Caco-2 (cell line): ENCODE measurements at regions not wholly inside any gene's neighbourhood (a gene's known extent, or its start where the extent isn't known, plus 50 kb on each side); places are given as distances from the start of the nearest gene placed in this dataset.
"Not testable (repeated sequence)": the region's sequence is repeated elsewhere in the genome, so short reads cannot be mapped to it uniquely, and the experiment has no call there.

Experiments
- BruUV-seq: library from RNA; stranded (reverse); fragments of 400-500 nt; replicated peaks from 2 replicates; lab custom pipeline; 2021; lab: Mats Ljungman, UMichigan
- CTCF ChIA-PET: fragments of 300-600 bp; sonication (Branson Sonifier 250); formaldehyde crosslinking; loops from one replicate; lab custom pipeline; 2022; ENCODE audit warnings: antibody characterized with exemption; lab: Charles Lee
- POLR2A ChIA-PET: fragments of 300-600 bp; sonication (Branson Sonifier 250); formaldehyde crosslinking; loops from one replicate; lab custom pipeline; 2022; ENCODE audit warnings: antibody characterized with exemption; lab: Charles Lee
- DNase-seq, 2 experiments: peaks; one replicate each; pipeline versions ENCODE4 v3.0.0 to v3.0.0-alpha.2; 2020 to 2022
- H3K27me3 ChIP-seq: replicated peaks from 2 replicates; pipeline ENCODE4 v1.6.0; 2011; ENCODE audit warnings: low read length; ENCODE audit not compliant: control insufficient read depth, insufficient read depth
- H3K36me3 ChIP-seq: 2 replicates; pipeline ENCODE4 v1.5.1; 2011; ENCODE audit warnings: low read length; ENCODE audit not compliant: control insufficient read depth, insufficient read depth
- H3K4me1 ChIP-seq: fragments of 250-450 bp; sonication (Bioruptor Pico); 2 replicates; pipeline ENCODE4 v1.5.1; 2020; ENCODE audit warnings: mild to moderate bottlenecking
- H3K4me3 ChIP-seq: 2 replicates; pipeline ENCODE4 v1.5.1; 2011; ENCODE audit warnings: low read depth, mild to moderate bottlenecking, control low read depth, low read length
- H3K9me3 ChIP-seq: fragments of 250-450 bp; sonication (Bioruptor Pico); 2 replicates; pipeline ENCODE4 v1.5.1; 2020; ENCODE audit warnings: mild to moderate bottlenecking, moderate library complexity
- H3K27ac Mint-ChIP-seq: one replicate; pipeline ENCODE4 v1.8.0; 2022; ENCODE audit warnings: mixed read lengths; ENCODE audit not compliant: unreplicated experiment
- H3K27me3 Mint-ChIP-seq: one replicate; pipeline ENCODE4 v1.8.0; 2022; ENCODE audit warnings: mixed read lengths; ENCODE audit not compliant: insufficient read depth, unreplicated experiment
- H3K36me3 Mint-ChIP-seq: one replicate; pipeline ENCODE4 v1.8.0; 2022; ENCODE audit warnings: mild to moderate bottlenecking, mixed read lengths; ENCODE audit not compliant: insufficient read depth, unreplicated experiment
- H3K4me1 Mint-ChIP-seq: one replicate; pipeline ENCODE4 v1.8.0; 2022; ENCODE audit warnings: low read depth, mixed read lengths; ENCODE audit not compliant: unreplicated experiment
- H3K4me3 Mint-ChIP-seq: one replicate; pipeline ENCODE4 v1.8.0; 2022; ENCODE audit warnings: mild to moderate bottlenecking, moderate library complexity, mixed read lengths; ENCODE audit not compliant: unreplicated experiment
- H3K9me3 Mint-ChIP-seq: one replicate; pipeline ENCODE4 v1.8.0; 2022; ENCODE audit warnings: mixed read lengths; ENCODE audit not compliant: unreplicated experiment
- CTCF ChIP-seq, 2 experiments: fragments of 200-600 bp in 1 of 2; IDR thresholded peaks; 1 replicate in 1 of 2; 2 replicates in 1 of 2; pipeline versions ENCODE4 v1.5.1 to v1.8.0; 2011 to 2022; ENCODE audit warnings: antibody characterized with exemption in 1 of 2, control low read depth in 1 of 2, inconsistent platforms in 1 of 2, low read depth in 1 of 2, low read length in 1 of 2, mild to moderate bottlenecking in 1 of 2, moderate library complexity in 1 of 2; ENCODE audit not compliant: insufficient read depth in 1 of 2, severe bottlenecking in 1 of 2, unreplicated experiment in 1 of 2
- intact Hi-C: fragments of 100-400 bp; cut with micrococcal nuclease; formaldehyde crosslinking; loops from one replicate; pipeline ENCODE4 v1.10.0; 2022; ENCODE audit not compliant: unreplicated experiment

GRCh38 chr4:23023121-23023520 is 330.4 kb downstream of the GBA3 start:
- peaks cover 8% of the 10 kb centered on the region; the same call in 1 of the 2 replicates for H3K4me1 ChIP-seq
- H3K27ac Mint-ChIP-seq: no peak overlapping the region
- intact Hi-C loops: no loop called here
- H3K9me3 ChIP-seq: no peaks in the 10 kb centered on the region
- H3K27me3 Mint-ChIP-seq: no peaks in the 10 kb centered on the region
- H3K4me1 Mint-ChIP-seq: peaks cover 6% of the 10 kb centered on the region
- no peaks in the 10 kb centered on the region for H3K27me3 ChIP-seq
- no peaks in the 10 kb centered on the region for H3K9me3 Mint-ChIP-seq
- H3K4me3 Mint-ChIP-seq: no peak overlapping the region
- BruUV-seq: no TSS peak
- no peaks in the 10 kb centered on the region for H3K36me3 ChIP-seq
- no peak for TF ChIP-seq CTCF (IDR thresholded peaks at IDR 0.05; ENCODE audit: insufficient read depth in 1 of 2, low read depth in 1 of 2, low read length in 1 of 2, severe bottlenecking in 1 of 2, unreplicated experiment in 1 of 2)
- H3K4me3 ChIP-seq: no peak overlapping the region
- H3K36me3 Mint-ChIP-seq: no peaks in the 10 kb centered on the region
- DNase-seq: no peak
- CTCF ChIA-PET: no interaction called here
- POLR2A ChIA-PET: no interaction called here

- H3K9me3 Mint-ChIP-seq: no peaks in the 10 kb centered on the region
- no peaks in the 10 kb centered on the region for H3K9me3 ChIP-seq
- CTCF ChIA-PET: no interaction called here
- POLR2A ChIA-PET: no interaction called here
- H3K27me3 ChIP-seq: no peaks in the 10 kb centered on the region
- H3K27me3 Mint-ChIP-seq: no peaks in the 10 kb centered on the region
- no TSS peak for BruUV-seq
- H3K4me1 Mint-ChIP-seq: peaks cover 6% of the 10 kb centered on the region
- no peak overlapping the region for H3K4me3 Mint-ChIP-seq
- H3K4me1 ChIP-seq: peaks cover 8% of the 10 kb centered on the region; the same call in 1 of the 2 replicates
- intact Hi-C loops: no loop called here
- TF ChIP-seq CTCF (IDR thresholded peaks at IDR 0.05; ENCODE audit: insufficient read depth in 1 of 2, low read depth in 1 of 2, low read length in 1 of 2, severe bottlenecking in 1 of 2, unreplicated experiment in 1 of 2): no peak
- peak; percentile 4 to 41 for DNase-seq
- no peaks in the 10 kb centered on the region for H3K36me3 ChIP-seq
- H3K4me3 ChIP-seq: no peak overlapping the region
- H3K36me3 Mint-ChIP-seq: no peaks in the 10 kb centered on the region
- H3K27ac Mint-ChIP-seq: no peak overlapping the region
Measured at GRCh38 chr4:23022032-23022431, 329.3 kb downstream of the GBA3 start.

GRCh38 chr4:23021040-23021439 is 328.3 kb downstream of the GBA3 start:
- H3K9me3 ChIP-seq: no peaks in the 10 kb centered on the region
- H3K4me1 ChIP-seq: peaks cover 8% of the 10 kb centered on the region; the same call in 1 of the 2 replicates
- no peak for TF ChIP-seq CTCF (IDR thresholded peaks at IDR 0.05; ENCODE audit: insufficient read depth in 1 of 2, low read depth in 1 of 2, low read length in 1 of 2, severe bottlenecking in 1 of 2, unreplicated experiment in 1 of 2)
- no peak overlapping the region for H3K4me3 Mint-ChIP-seq
- H3K4me3 ChIP-seq: no peak overlapping the region
- H3K4me1 Mint-ChIP-seq: peaks cover 6% of the 10 kb centered on the region
- H3K27ac Mint-ChIP-seq: no peak overlapping the region
- no peaks in the 10 kb centered on the region for H3K36me3 Mint-ChIP-seq
- POLR2A ChIA-PET: no interaction called here
- no peak for DNase-seq
- no peaks in the 10 kb centered on the region for H3K9me3 Mint-ChIP-seq
- H3K27me3 Mint-ChIP-seq: no peaks in the 10 kb centered on the region
- no peaks in the 10 kb centered on the region for H3K36me3 ChIP-seq
- H3K27me3 ChIP-seq: no peaks in the 10 kb centered on the region
- CTCF ChIA-PET: no interaction called here
- intact Hi-C loops: no loop called here
- BruUV-seq: no TSS peak

GRCh38 chr4:23020399-23020798 is 327.7 kb downstream of the GBA3 start:
- H3K4me3 ChIP-seq, H3K9me3 Mint-ChIP-seq, H3K4me1 ChIP-seq, H3K27me3 Mint-ChIP-seq, H3K36me3 Mint-ChIP-seq, H3K36me3 ChIP-seq, DNase-seq, POLR2A ChIA-PET, intact Hi-C loops, H3K4me3 Mint-ChIP-seq, CTCF ChIA-PET, BruUV-seq, H3K27me3 ChIP-seq, H3K27ac Mint-ChIP-seq, H3K4me1 Mint-ChIP-seq, H3K9me3 ChIP-seq: not testable (repeated sequence)
